Neuronal stem cell (in vitro differentiated cells): ENCODE measurements at regions not wholly inside any gene's neighbourhood (a gene's known extent, or its start where the extent isn't known, plus 50 kb on each side); places are given as distances from the start of the nearest gene placed in this dataset.
A peak's percentile ranks its signal among the peaks of the same experiment; 100 is the strongest.

Experiments
- DNase-seq: peaks from one replicate; pipeline ENCODE4 v3.0.0-alpha.2; 2013; ENCODE audit warnings: low spot score
- H2AFZ ChIP-seq: one replicate; pipeline ENCODE4 v1.6.1; 2013; ENCODE audit warnings: mild to moderate bottlenecking, low read length, inconsistent platforms
- H2AK5ac ChIP-seq: 2 replicates; pipeline ENCODE4 v1.6.1; 2013; ENCODE audit warnings: low read depth, mild to moderate bottlenecking, inconsistent platforms, low read length, moderate library complexity, mixed read lengths
- H2BK120ac ChIP-seq: 2 replicates; pipeline ENCODE4 v1.6.1; 2013; ENCODE audit warnings: low read depth, mild to moderate bottlenecking, inconsistent platforms, low read length, moderate library complexity, mixed read lengths
- H2BK12ac ChIP-seq: one replicate; pipeline ENCODE4 v1.6.1; 2013; ENCODE audit warnings: low read length, inconsistent platforms
- H2BK15ac ChIP-seq: 2 replicates; pipeline ENCODE4 v1.6.1; 2013; ENCODE audit warnings: mild to moderate bottlenecking, low read length, inconsistent platforms, mixed read lengths
- H2BK5ac ChIP-seq: one replicate; pipeline ENCODE4 v1.6.1; 2013; ENCODE audit warnings: inconsistent platforms, mild to moderate bottlenecking, low read length, moderate library complexity
- H3K14ac ChIP-seq: one replicate; pipeline ENCODE4 v1.6.1; 2013; ENCODE audit warnings: low read length, inconsistent platforms
- H3K18ac ChIP-seq: 2 replicates; pipeline ENCODE4 v1.6.1; 2013; ENCODE audit warnings: low read length, inconsistent platforms
- H3K23ac ChIP-seq: 2 replicates; pipeline ENCODE4 v1.6.1; 2013; ENCODE audit warnings: low read depth, mild to moderate bottlenecking, mixed read lengths, low read length, inconsistent platforms; ENCODE audit not compliant: poor library complexity
- H3K27ac ChIP-seq: replicated peaks from 3 replicates; pipeline ENCODE4 v1.5.1; 2013; ENCODE audit warnings: low read length, inconsistent platforms
- H3K27me3 ChIP-seq, 3 experiments: 2 replicates each; pipeline ENCODE4 v1.6.1; 2013; ENCODE audit warnings: low read length in 3 of 3, mild to moderate bottlenecking in 2 of 3, inconsistent platforms in 1 of 3, low read depth in 1 of 3, mixed read lengths in 1 of 3, moderate library complexity in 1 of 3; ENCODE audit not compliant: control insufficient read depth in 3 of 3, insufficient read depth in 3 of 3
- H3K36me3 ChIP-seq, 2 donors: replicated peaks in 1 of 2; 2 replicates each; pipeline ENCODE4 v1.6.1; 2013; ENCODE audit warnings: low read length in 2 of 2; ENCODE audit not compliant: control insufficient read depth in 2 of 2, insufficient read depth in 2 of 2
- H3K4ac ChIP-seq: 2 replicates; pipeline ENCODE4 v1.6.1; 2013; ENCODE audit warnings: inconsistent platforms, mild to moderate bottlenecking, low read length, moderate library complexity
- H3K4me1 ChIP-seq, 2 donors: 1 replicate in 1 of 2; 2 replicates in 1 of 2; pipeline ENCODE4 v1.6.1; 2013; ENCODE audit warnings: low read length in 2 of 2, low read depth in 1 of 2; ENCODE audit not compliant: control insufficient read depth in 2 of 2, insufficient read depth in 1 of 2
- H3K4me2 ChIP-seq: one replicate; pipeline ENCODE4 v1.6.1; 2013; ENCODE audit warnings: mild to moderate bottlenecking, low read length, inconsistent platforms; ENCODE audit not compliant: insufficient read depth, poor library complexity, severe bottlenecking
- H3K4me3 ChIP-seq, 2 donors: 2 replicates each; pipeline ENCODE4 v1.5.1; 2013; ENCODE audit warnings: low read length in 2 of 2, mild to moderate bottlenecking in 2 of 2, inconsistent platforms in 1 of 2, moderate library complexity in 1 of 2
- H3K79me1 ChIP-seq: one replicate; pipeline ENCODE4 v1.6.1; 2013; ENCODE audit warnings: low read depth, mild to moderate bottlenecking, inconsistent platforms, low read length, moderate library complexity
- H3K9ac ChIP-seq: one replicate; pipeline ENCODE4 v1.6.1; 2013; ENCODE audit warnings: mild to moderate bottlenecking, low read depth, low read length, inconsistent platforms; ENCODE audit not compliant: poor library complexity
- H3K9me3 ChIP-seq, 2 donors: replicated peaks in 1 of 2; 2 replicates each; pipeline versions ENCODE3 to v1.6.1; 2013; ENCODE audit warnings: low read length in 2 of 2, mild to moderate bottlenecking in 2 of 2, inconsistent platforms in 1 of 2, low read depth in 1 of 2, mixed read lengths in 1 of 2, moderate library complexity in 1 of 2; ENCODE audit not compliant: control insufficient read depth in 2 of 2, insufficient read depth in 1 of 2
- H4K8ac ChIP-seq: one replicate; pipeline ENCODE4 v1.6.1; 2013; ENCODE audit warnings: low read depth, mild to moderate bottlenecking, inconsistent platforms, low read length, moderate library complexity
- H4K91ac ChIP-seq: one replicate; pipeline ENCODE4 v1.6.1; 2013; ENCODE audit warnings: low read length, low read depth, mild to moderate bottlenecking, inconsistent platforms; ENCODE audit not compliant: poor library complexity
- WGBS, 2 donors: extraction: QIAGEN DNeasy Blood & Tissue Kit; methylation state at CpG; one replicate each; pipeline ENCODE4 v1.1.7; 2013; ENCODE audit warnings: missing lambda C conversion rate in 2 of 2, mixed read lengths in 1 of 2; ENCODE audit not compliant: insufficient read length in 2 of 2, insufficient replicate concordance in 1 of 2; ENCODE audit errors: extremely low coverage in 2 of 2; 5-methylcytosine and 5-hydroxymethylcytosine counted together

- H4K8ac ChIP-seq: no peak overlapping the region
- H2BK5ac ChIP-seq: no peak overlapping the region
- H2AK5ac ChIP-seq: no peak overlapping the region
- no peak overlapping the region for H4K91ac ChIP-seq
- no peak overlapping the region for H3K4ac ChIP-seq
- H3K27ac ChIP-seq: no peak overlapping the region
- no peaks in the 10 kb centered on the region for H3K79me1 ChIP-seq
- no peak overlapping the region for H2BK15ac ChIP-seq
- H3K23ac ChIP-seq: no peak overlapping the region
- no peak overlapping the region for H3K18ac ChIP-seq
- H3K9ac ChIP-seq: no peak overlapping the region
- no peak overlapping the region for H2BK12ac ChIP-seq
- H3K27me3 ChIP-seq: no peaks in the 10 kb centered on the region
- no peaks in the 10 kb centered on the region for H3K4me1 ChIP-seq
- H2AFZ ChIP-seq: no peak overlapping the region
- H2BK120ac ChIP-seq: no peak overlapping the region
- H3K14ac ChIP-seq: no peak overlapping the region
- WGBS, 2 donors: no CpG with 5 or more reads among the region's 14 CpGs
- no peak overlapping the region for H3K4me3 ChIP-seq
- H3K9me3 ChIP-seq: peaks cover 0 to 7% of the 10 kb centered on the region in 2 donors
- H3K36me3 ChIP-seq: no peaks in the 10 kb centered on the region
- no peak overlapping the region for H3K4me2 ChIP-seq
- no peak for DNase-seq
Measured at GRCh38 chr6:169312658-169313346, 59.2 kb upstream of the THBS2 start.

- no peak overlapping the region for H2BK120ac ChIP-seq
- no peak overlapping the region for H3K27ac ChIP-seq
- H4K91ac ChIP-seq: no peak overlapping the region
- H3K36me3 ChIP-seq: no peaks in the 10 kb centered on the region
- no peaks in the 10 kb centered on the region for H3K27me3 ChIP-seq
- no peak overlapping the region for H2BK5ac ChIP-seq
- H3K14ac ChIP-seq: peak overlapping the region; percentile 89
- H2AFZ ChIP-seq: no peak overlapping the region
- H3K4me2 ChIP-seq: no peak overlapping the region
- peak overlapping the region; percentile 98 for H2BK15ac ChIP-seq
- no peak overlapping the region for H3K23ac ChIP-seq
- H3K9ac ChIP-seq: no peak overlapping the region
- no peaks in the 10 kb centered on the region for H3K4me1 ChIP-seq
- no peak overlapping the region for H3K4me3 ChIP-seq
- peaks cover 0 to 5% of the 10 kb centered on the region in 2 donors for H3K9me3 ChIP-seq
- H3K18ac ChIP-seq: no peak overlapping the region
- no peak overlapping the region for H3K4ac ChIP-seq
- no peak overlapping the region for H4K8ac ChIP-seq
- DNase-seq: no peak
- H2BK12ac ChIP-seq: peak overlapping the region; percentile 22
- H2AK5ac ChIP-seq: no peak overlapping the region
- WGBS, 2 donors: no CpG with 5 or more reads among the region's 3 CpGs
- no peaks in the 10 kb centered on the region for H3K79me1 ChIP-seq
Measured at GRCh38 chr6:169310983-169311382, 57.3 kb upstream of the THBS2 start.
